ENCODE measurements at regions not wholly inside any gene's neighbourhood (a gene's known extent, or its start where the extent isn't known, plus 50 kb on each side); places are given as distances from the start of the nearest gene placed in this dataset.

DNA sequence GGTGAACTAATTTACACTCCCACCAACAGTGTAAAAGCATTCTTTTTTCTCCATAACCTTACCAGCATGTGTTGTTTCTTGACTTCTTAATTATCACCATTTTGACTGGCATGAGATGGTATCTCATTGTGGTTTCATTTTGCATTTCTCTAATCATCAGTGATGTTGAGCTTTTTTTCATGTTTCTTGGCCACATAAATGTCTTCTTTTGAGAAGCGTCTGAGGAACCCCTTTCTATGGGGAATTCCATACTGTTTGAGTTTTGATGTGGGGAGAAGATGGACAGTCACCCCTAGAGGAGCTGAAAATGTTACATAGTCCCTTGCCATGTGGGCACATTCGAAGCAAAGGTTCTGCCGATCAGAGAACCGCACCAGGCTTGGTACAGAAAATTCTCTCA lies 207.0 kb upstream of the SLC30A5 start:
- no peaks in the 10 kb centered on the region for H3K4me1 ChIP-seq
- no peak overlapping the region for H3K27ac ChIP-seq
- ATAC-seq (ENCODE audit: low FRiP score in 2 of 2) (no peak), DNase-seq (no peak)
- TF ChIP-seq EP300 (IDR thresholded peaks at IDR 0.05) (no peak), CTCF (IDR thresholded peaks at IDR 0.05) (no peak), POLR2AphosphoS5 (IDR thresholded peaks at IDR 0.05) (no peak), POLR2A (IDR thresholded peaks at IDR 0.05) (no peak)
- H3K36me3 ChIP-seq: no peaks in the 10 kb centered on the region
- no peak overlapping the region for H3K4me3 ChIP-seq
- no peaks in the 10 kb centered on the region for H3K9me3 ChIP-seq
- 84 to 95% methylated on average over 4 of the region's 4 CpGs for WGBS, 2 donors
- H3K27me3 ChIP-seq: no peaks in the 10 kb centered on the region

GRCh38 chr5:68891718-68892117 lies 202.1 kb upstream of the SLC30A5 start:
- H3K4me3 ChIP-seq: no peak overlapping the region
- ATAC-seq (ENCODE audit: low FRiP score in 2 of 2): no peak
- 72 to 80% methylated on average over 2 of the region's 2 CpGs for WGBS, 2 donors

DNA sequence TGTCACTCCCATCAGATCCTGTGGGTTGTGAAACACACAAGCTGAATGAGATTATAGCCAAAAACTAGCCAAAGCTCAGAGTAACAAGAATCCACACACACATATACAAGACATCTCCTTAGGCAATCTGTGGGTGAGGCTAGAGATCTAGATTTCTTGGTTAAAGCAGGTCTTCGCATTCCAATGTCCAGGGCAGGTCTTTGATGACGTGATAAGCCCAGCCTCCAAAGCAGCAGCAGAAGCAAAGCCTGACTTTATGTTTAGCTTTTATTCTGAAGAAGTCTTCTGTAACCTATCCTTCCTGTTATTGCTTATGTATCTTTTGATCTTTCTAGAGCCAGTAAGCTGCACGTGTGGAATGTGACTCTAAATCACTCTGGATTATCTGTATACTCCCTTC lies 199.1 kb upstream of the SLC30A5 start:
- ATAC-seq (ENCODE audit: low FRiP score in 2 of 2) (no peak), DNase-seq (no peak)
- Histone ChIP-seq H3K4me3 (no peak overlapping the region), H3K4me1 (no peaks in the 10 kb centered on the region), H3K9me3 (no peaks in the 10 kb centered on the region), H3K27me3 (no peaks in the 10 kb centered on the region), H3K36me3 (no peaks in the 10 kb centered on the region), H3K27ac (no peak overlapping the region)
- 63 to 64% methylated on average over 3 of the region's 3 CpGs for WGBS, 2 donors
- TF ChIP-seq POLR2AphosphoS5 (IDR thresholded peaks at IDR 0.05) (no peak), POLR2A (IDR thresholded peaks at IDR 0.05) (no peak), EP300 (IDR thresholded peaks at IDR 0.05) (no peak), CTCF (IDR thresholded peaks at IDR 0.05) (no peak)

More at GRCh38 chr5:68891718-68892117, 202.1 kb upstream of the SLC30A5 start:
- H3K27ac ChIP-seq: no peak overlapping the region
- H3K4me1 ChIP-seq: no peaks in the 10 kb centered on the region
- H3K27me3 ChIP-seq: no peaks in the 10 kb centered on the region
- no peak for DNase-seq
- no peaks in the 10 kb centered on the region for H3K36me3 ChIP-seq
- no peaks in the 10 kb centered on the region for H3K9me3 ChIP-seq
- TF ChIP-seq CTCF (IDR thresholded peaks at IDR 0.05) (no peak), POLR2A (IDR thresholded peaks at IDR 0.05) (no peak), POLR2AphosphoS5 (IDR thresholded peaks at IDR 0.05) (no peak), EP300 (IDR thresholded peaks at IDR 0.05) (no peak)

- H3K27ac ChIP-seq: no peak overlapping the region
- DNase-seq (no peak), ATAC-seq (ENCODE audit: low FRiP score in 2 of 2) (peak in 1 of 2 donors; percentile 40)
- no peak overlapping the region for H3K4me3 ChIP-seq
- H3K9me3 ChIP-seq: no peaks in the 10 kb centered on the region
- TF ChIP-seq CTCF (IDR thresholded peaks at IDR 0.05) (no peak), POLR2A (IDR thresholded peaks at IDR 0.05) (no peak), POLR2AphosphoS5 (IDR thresholded peaks at IDR 0.05) (no peak), EP300 (IDR thresholded peaks at IDR 0.05) (no peak)
- no peaks in the 10 kb centered on the region for H3K27me3 ChIP-seq
- no peaks in the 10 kb centered on the region for H3K36me3 ChIP-seq
- WGBS, 2 donors: 90 to 94% methylated on average over 4 of the region's 4 CpGs
- H3K4me1 ChIP-seq: no peaks in the 10 kb centered on the region
Observed at GRCh38 chr5:68898951-68899471, 194.8 kb upstream of the SLC30A5 start.

Data from upper lobe of left lung (tissue), 6 donors.